ENCODE measurements at regions not wholly inside any gene's neighbourhood (a gene's known extent, or its start where the extent isn't known, plus 50 kb on each side); places are given as distances from the start of the nearest gene placed in this dataset.

DNA sequence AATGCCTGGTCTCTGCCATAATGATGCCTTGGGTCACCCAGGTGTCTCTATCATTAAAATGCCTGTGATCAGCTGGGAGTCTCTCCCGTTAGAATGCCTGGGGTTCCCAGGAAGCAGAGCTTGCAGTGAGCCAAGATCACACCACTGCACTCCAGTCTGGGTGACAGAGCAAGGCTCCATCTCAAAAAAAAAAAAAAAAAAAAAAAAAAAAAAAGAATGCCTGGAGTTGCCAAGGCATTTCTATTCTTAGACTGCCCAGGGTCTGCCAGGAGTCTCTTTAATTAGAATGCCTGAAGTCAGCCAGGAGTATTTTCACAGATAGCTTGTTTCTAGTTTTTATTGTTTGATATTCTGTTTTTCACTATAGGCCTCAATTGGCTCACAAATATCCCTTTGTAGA, 1552.5 kb downstream of the UQCRFS1 start:
- intact Hi-C loops (cut with DNase I; ENCODE audit: low total_unique reads), result no loop called here
- Histone ChIP-seq H3K9me3 (peaks cover 25 to 78% of the 10 kb centered on the region in 2 donors), H3K36me3 (no peaks in the 10 kb centered on the region), H3K4me1 (no peaks in the 10 kb centered on the region), H3K4me3 (no peak overlapping the region), H3K27ac (no peak overlapping the region), H3K27me3 (no peaks in the 10 kb centered on the region)
- TF ChIP-seq POLR2AphosphoS5 (IDR thresholded peaks at IDR 0.05), result no peak
- TF ChIP-seq POLR2A (IDR thresholded peaks at IDR 0.05), result no peak
- TF ChIP-seq, protein P1, sequence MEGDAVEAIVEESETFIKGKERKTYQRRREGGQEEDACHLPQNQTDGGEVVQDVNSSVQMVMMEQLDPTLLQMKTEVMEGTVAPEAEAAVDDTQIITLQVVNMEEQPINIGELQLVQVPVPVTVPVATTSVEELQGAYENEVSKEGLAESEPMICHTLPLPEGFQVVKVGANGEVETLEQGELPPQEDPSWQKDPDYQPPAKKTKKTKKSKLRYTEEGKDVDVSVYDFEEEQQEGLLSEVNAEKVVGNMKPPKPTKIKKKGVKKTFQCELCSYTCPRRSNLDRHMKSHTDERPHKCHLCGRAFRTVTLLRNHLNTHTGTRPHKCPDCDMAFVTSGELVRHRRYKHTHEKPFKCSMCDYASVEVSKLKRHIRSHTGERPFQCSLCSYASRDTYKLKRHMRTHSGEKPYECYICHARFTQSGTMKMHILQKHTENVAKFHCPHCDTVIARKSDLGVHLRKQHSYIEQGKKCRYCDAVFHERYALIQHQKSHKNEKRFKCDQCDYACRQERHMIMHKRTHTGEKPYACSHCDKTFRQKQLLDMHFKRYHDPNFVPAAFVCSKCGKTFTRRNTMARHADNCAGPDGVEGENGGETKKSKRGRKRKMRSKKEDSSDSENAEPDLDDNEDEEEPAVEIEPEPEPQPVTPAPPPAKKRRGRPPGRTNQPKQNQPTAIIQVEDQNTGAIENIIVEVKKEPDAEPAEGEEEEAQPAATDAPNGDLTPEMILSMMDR (IDR thresholded peaks at IDR 0.05), result no peak
- DNase-seq (ENCODE audit: low spot score in 2 of 2), result no peak

DNA sequence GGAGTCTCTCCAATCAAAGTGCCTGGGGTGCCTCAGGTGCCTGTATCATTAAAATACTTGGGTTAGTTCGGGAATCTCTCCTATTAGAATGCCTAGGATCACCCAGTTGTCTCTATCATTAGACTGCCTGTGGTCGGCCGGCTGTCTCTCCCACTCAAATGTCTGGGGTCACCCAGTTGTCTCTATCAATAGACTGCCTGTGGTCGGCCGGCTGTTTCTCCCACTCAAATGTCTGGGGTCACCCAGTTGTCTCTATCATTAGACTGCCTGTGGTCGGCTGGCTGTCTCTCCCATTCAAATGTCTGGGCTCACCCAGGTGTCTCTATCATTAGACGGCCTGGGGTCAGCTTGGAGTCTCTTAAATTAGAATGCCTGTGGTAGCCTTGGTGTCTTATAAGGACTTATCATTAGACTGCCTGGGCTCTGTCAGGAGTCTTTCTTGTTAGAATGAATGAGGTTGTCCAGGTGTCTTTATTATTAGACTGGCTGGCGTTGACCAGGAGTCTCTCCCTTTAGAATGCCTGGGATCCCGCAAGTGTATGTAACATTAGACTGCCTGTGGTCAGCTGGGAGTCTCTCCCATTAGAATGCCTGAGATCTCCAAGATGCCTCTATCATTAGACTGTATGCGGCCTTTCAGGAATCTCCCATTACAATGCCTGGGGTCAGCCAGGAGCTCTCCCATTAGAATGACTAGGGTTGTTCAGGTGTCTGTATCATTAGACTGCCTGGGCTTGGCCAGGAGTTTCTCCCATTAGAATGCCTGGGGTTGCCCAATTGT, 1555.5 kb downstream of the UQCRFS1 start:
- no peaks in the 10 kb centered on the region for H3K36me3 ChIP-seq
- DNase-seq (ENCODE audit: low spot score in 2 of 2), result no peak
- intact Hi-C loops (cut with DNase I; ENCODE audit: low total_unique reads), result no loop called here
- H3K9me3 ChIP-seq, result peaks cover 25 to 91% of the 10 kb centered on the region in 2 donors
- H3K4me1 ChIP-seq, result no peaks in the 10 kb centered on the region
- no peak overlapping the region for H3K27ac ChIP-seq
- no peaks in the 10 kb centered on the region for H3K27me3 ChIP-seq
- H3K4me3 ChIP-seq, result no peak overlapping the region
- TF ChIP-seq, protein P1 (IDR thresholded peaks at IDR 0.05), result no peak
- TF ChIP-seq POLR2A (IDR thresholded peaks at IDR 0.05), result no peak
- TF ChIP-seq POLR2AphosphoS5 (IDR thresholded peaks at IDR 0.05), result no peak

DNA sequence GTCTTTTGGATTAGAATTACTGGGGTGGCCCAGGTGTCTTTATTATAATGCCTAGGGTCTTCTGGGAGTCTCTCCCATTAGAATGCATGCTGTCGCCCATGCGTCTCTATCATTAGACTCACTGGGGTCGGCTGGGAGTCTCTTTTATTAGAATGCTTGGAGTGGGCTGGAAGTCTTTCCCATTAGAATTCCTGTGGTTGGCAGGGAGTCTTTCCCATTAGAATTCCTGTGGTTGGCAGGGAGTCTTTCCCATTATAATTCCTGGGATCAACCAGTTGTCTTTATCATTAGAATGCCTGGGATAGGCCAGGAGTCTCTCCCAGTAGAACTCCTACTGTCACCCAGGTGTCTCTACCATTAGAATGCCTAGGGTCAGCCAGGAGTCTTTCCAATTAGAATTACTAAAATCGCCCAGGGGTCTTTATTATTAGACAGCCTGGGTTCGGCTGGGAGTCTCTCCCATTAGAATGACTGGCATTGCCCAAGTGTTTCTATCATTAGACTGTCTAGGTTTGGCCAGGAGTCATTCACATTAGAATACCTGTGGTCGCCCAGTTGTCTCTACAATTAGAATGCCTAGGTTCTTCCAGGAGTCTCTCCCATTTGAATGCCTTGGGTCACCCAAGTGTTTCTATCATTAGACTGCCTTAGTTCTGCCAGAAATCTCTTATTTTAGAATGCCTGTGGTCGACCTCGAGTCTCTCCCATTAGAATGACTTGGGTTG, 1558.5 kb downstream of the UQCRFS1 start:
- TF ChIP-seq POLR2A (IDR thresholded peaks at IDR 0.05), result no peak
- TF ChIP-seq, protein P1 (IDR thresholded peaks at IDR 0.05), result no peak
- TF ChIP-seq POLR2AphosphoS5 (IDR thresholded peaks at IDR 0.05), result no peak
- no peak overlapping the region for H3K27ac ChIP-seq
- peaks cover 25 to 93% of the 10 kb centered on the region in 2 donors for H3K9me3 ChIP-seq
- H3K4me3 ChIP-seq, result no peak overlapping the region
- no peak for DNase-seq (ENCODE audit: low spot score in 2 of 2)
- no peaks in the 10 kb centered on the region for H3K4me1 ChIP-seq
- no peaks in the 10 kb centered on the region for H3K27me3 ChIP-seq
- intact Hi-C loops (cut with DNase I; ENCODE audit: low total_unique reads), result no loop called here
- no peaks in the 10 kb centered on the region for H3K36me3 ChIP-seq

DNA sequence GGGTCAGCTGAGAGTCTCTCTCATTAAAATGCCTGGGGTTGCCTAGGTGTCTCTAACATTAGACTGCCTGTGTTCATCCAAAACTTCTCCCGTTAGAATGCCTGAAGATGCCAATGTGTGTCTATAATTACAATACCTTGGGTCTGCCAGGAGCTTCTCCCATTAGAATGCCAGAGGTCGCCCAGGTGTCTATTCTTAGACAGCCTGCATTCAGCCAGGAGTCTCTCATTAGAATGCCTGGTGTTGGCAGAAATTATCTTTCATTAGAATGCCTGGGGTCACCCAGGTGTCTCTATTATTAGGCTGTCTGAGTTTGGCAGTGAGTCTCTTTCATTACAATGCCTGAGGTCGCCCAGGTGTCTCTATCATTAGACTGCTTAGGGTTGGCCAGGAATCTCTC, 1560.2 kb downstream of the UQCRFS1 start:
- intact Hi-C loops (cut with DNase I; ENCODE audit: low total_unique reads), result no loop called here
- no peak overlapping the region for H3K4me3 ChIP-seq
- DNase-seq (ENCODE audit: low spot score in 2 of 2), result no peak
- TF ChIP-seq POLR2A (IDR thresholded peaks at IDR 0.05), result no peak
- TF ChIP-seq POLR2AphosphoS5 (IDR thresholded peaks at IDR 0.05), result no peak
- TF ChIP-seq, protein P1 (IDR thresholded peaks at IDR 0.05), result no peak
- peaks cover 10 to 92% of the 10 kb centered on the region in 2 donors for H3K9me3 ChIP-seq
- H3K36me3 ChIP-seq, result no peaks in the 10 kb centered on the region
- no peaks in the 10 kb centered on the region for H3K27me3 ChIP-seq
- H3K4me1 ChIP-seq, result no peaks in the 10 kb centered on the region
- no peak overlapping the region for H3K27ac ChIP-seq

DNA sequence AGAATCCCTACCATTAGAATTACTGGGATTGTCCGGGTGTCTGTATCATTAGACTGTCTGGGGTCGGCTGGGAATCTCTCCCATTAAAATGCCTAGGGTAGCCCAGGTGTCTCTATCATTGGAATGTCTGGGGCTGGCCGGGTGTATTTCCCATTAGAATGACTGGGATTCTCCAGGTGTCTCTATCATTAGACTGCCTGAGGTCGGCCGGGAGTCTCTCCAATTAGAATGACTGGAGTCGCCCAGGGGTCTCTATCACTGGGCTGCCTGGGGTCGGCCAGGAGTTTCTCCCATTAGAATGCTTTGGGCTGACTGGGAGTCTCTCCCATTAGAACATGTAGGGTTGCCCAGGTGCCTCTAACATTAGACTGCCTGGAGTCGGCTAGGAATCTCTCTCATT, 1560.7 kb downstream of the UQCRFS1 start:
- TF ChIP-seq POLR2A (IDR thresholded peaks at IDR 0.05) (no peak), POLR2AphosphoS5 (IDR thresholded peaks at IDR 0.05) (no peak)
- Histone ChIP-seq H3K4me3 (no peak overlapping the region), H3K27ac (no peak overlapping the region), H3K9me3 (peaks cover 6 to 92% of the 10 kb centered on the region in 2 donors), H3K36me3 (no peaks in the 10 kb centered on the region), H3K27me3 (no peaks in the 10 kb centered on the region), H3K4me1 (no peaks in the 10 kb centered on the region)
- intact Hi-C loops (cut with DNase I; ENCODE audit: low total_unique reads), result no loop called here
- DNase-seq (ENCODE audit: low spot score in 2 of 2), result no peak
